Nephron (organoid): ENCODE measurements at regions not wholly inside any gene's neighbourhood (a gene's known extent, or its start where the extent isn't known, plus 50 kb on each side); places are given as distances from the start of the nearest gene placed in this dataset.

Source experiments
- H3K27ac Mint-ChIP-seq, 3 experiments: 2 replicates each; pipeline ENCODE4 v1.8.0; 2020; ENCODE audit warnings: mixed read lengths in 3 of 3, mild to moderate bottlenecking in 2 of 3, moderate library complexity in 1 of 3
- H3K27me3 Mint-ChIP-seq: 2 replicates; pipeline ENCODE4 v1.8.0; 2021; ENCODE audit warnings: low read depth, mild to moderate bottlenecking, moderate library complexity, mixed read lengths
- H3K36me3 Mint-ChIP-seq: 2 replicates; pipeline ENCODE4 v1.8.0; 2020; ENCODE audit warnings: low read depth, mixed read lengths
- H3K4me1 Mint-ChIP-seq: 2 replicates; pipeline ENCODE4 v1.8.0; 2020; ENCODE audit warnings: mixed read lengths
- H3K4me3 Mint-ChIP-seq, 3 experiments: 2 replicates each; pipeline ENCODE4 v1.8.0; 2020; ENCODE audit warnings: mild to moderate bottlenecking in 3 of 3, mixed read lengths in 3 of 3, moderate library complexity in 2 of 3
- H3K9me3 Mint-ChIP-seq: 2 replicates; pipeline ENCODE4 v1.8.0; 2020; ENCODE audit warnings: mixed read lengths
- TF ChIP-seq, protein P1 (sequence below), 3 experiments: fragments of 200-600 bp; sonication (generic); IDR thresholded peaks; one replicate each; pipeline ENCODE4 v1.5.0; 2021; ENCODE audit warnings: antibody characterized with exemption in 3 of 3; ENCODE audit not compliant: unreplicated experiment in 3 of 3

DNA sequence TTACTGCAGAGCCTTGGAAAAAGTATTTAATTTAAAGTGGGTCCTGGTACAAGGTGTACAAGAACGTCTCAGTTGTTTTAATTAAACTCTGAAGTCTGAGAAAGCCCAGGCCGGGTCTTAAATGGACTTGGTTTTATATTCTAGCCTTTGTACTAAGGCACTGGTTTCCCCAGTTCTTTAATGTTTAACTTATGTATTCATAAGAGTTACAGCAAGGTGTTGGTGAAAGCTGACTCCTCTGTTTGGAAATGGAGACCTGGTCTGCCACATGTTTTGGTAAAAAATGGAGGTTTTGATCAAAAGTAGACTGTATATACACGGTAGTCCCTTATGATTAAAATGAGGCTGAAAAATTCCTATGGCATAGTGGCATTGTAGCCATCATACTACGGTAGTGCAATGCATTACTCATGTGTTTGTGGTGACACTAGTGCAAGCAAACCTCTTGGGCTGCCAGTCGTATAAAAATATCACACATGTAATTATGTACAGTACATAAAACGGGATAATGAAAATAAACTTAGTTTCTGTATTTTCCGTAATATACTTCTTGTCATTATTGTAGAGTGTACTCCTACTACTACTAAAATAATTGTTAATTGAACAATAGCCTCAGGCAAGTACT, 883.4 kb upstream of the SPRY2 start:
- peak overlapping the region; percentile 22 to 91 (median 68) for H3K27ac Mint-ChIP-seq
- TF ChIP-seq, protein P1, sequence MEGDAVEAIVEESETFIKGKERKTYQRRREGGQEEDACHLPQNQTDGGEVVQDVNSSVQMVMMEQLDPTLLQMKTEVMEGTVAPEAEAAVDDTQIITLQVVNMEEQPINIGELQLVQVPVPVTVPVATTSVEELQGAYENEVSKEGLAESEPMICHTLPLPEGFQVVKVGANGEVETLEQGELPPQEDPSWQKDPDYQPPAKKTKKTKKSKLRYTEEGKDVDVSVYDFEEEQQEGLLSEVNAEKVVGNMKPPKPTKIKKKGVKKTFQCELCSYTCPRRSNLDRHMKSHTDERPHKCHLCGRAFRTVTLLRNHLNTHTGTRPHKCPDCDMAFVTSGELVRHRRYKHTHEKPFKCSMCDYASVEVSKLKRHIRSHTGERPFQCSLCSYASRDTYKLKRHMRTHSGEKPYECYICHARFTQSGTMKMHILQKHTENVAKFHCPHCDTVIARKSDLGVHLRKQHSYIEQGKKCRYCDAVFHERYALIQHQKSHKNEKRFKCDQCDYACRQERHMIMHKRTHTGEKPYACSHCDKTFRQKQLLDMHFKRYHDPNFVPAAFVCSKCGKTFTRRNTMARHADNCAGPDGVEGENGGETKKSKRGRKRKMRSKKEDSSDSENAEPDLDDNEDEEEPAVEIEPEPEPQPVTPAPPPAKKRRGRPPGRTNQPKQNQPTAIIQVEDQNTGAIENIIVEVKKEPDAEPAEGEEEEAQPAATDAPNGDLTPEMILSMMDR (IDR thresholded peaks at IDR 0.05; ENCODE audit: unreplicated experiment in 3 of 3): no peak
- no peaks in the 10 kb centered on the region for H3K4me1 Mint-ChIP-seq
- H3K4me3 Mint-ChIP-seq: no peak overlapping the region
- H3K9me3 Mint-ChIP-seq: no peaks in the 10 kb centered on the region
- no peaks in the 10 kb centered on the region for H3K27me3 Mint-ChIP-seq
- H3K36me3 Mint-ChIP-seq: no peaks in the 10 kb centered on the region

DNA sequence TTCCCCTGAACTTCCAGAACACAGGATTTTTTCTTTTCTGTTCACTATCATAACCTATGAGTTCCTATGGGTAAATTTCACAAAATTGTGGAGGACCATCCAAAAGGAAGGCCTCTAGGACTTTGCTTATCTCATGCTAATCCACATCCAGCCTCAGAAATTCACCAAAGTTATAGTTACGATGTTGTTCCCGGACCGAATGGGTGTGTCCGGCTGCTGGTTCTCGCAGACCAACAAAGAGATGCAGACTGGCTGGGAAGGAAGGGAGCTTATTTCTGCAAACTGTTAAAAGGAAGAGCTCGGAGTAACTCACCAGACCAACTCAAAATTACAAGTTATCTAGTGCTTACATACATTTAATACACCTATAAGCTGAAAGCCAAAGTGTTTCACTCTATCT, 882.9 kb upstream of the SPRY2 start:
- Mint-ChIP-seq H3K27ac (peak overlapping the region; percentile 22 to 91 (median 68)), H3K4me3 (no peak overlapping the region), H3K4me1 (no peaks in the 10 kb centered on the region), H3K9me3 (no peaks in the 10 kb centered on the region), H3K27me3 (no peaks in the 10 kb centered on the region), H3K36me3 (no peaks in the 10 kb centered on the region)
- TF ChIP-seq, protein P1 (IDR thresholded peaks at IDR 0.05; ENCODE audit: unreplicated experiment in 3 of 3): no peak

DNA sequence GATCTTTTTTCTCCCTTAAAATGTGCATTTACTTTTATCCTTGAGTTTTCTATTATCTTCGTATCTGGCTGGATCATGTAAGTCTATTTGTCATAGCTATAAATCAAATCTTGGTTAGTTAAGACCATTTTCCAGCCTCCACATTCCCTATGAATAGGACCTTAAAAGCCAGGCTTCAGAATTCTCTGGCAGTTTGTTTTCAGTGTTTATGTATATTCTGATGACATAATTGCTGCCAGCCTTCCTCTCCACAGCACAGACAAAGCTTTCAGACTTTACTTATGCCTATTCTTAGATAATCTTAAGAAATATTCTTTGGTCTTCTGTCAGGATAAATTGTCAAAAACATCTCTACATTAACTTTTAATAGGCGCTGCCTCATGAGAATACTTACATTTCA, 870.8 kb upstream of the SPRY2 start:
- TF ChIP-seq, protein P1 (IDR thresholded peaks at IDR 0.05; ENCODE audit: unreplicated experiment in 3 of 3): no peak
- H3K4me1 Mint-ChIP-seq: peaks cover 5% of the 10 kb centered on the region
- no peaks in the 10 kb centered on the region for H3K27me3 Mint-ChIP-seq
- no peak overlapping the region for H3K4me3 Mint-ChIP-seq
- no peaks in the 10 kb centered on the region for H3K9me3 Mint-ChIP-seq
- no peaks in the 10 kb centered on the region for H3K36me3 Mint-ChIP-seq
- H3K27ac Mint-ChIP-seq: peak overlapping the region in 1 of 3 experiments; percentile 55

DNA sequence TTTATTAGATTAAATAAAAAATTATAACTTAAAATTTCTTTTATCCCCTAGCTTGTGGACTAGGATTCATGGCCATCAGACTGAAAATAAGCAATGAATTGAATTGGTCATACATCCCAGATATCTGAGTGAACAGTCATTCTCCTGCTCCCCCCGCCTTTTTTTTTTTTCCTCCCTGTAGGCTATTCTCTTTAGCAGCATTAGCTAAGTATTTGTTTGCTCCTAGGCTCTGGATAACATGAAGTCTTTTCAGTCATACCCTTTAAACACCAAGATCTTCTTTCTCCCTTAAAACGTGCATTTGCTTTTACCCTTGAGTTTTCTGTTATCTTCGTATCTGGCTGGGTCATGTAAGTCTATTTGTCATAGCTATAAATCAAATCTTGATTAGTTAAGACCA, 866.7 kb upstream of the SPRY2 start:
- H3K4me1 Mint-ChIP-seq: peaks cover 5% of the 10 kb centered on the region
- no peak overlapping the region for H3K4me3 Mint-ChIP-seq
- no peak overlapping the region for H3K27ac Mint-ChIP-seq
- H3K9me3 Mint-ChIP-seq: peaks cover 2% of the 10 kb centered on the region
- TF ChIP-seq, protein P1 (IDR thresholded peaks at IDR 0.05; ENCODE audit: unreplicated experiment in 3 of 3): no peak
- no peaks in the 10 kb centered on the region for H3K36me3 Mint-ChIP-seq
- H3K27me3 Mint-ChIP-seq: no peaks in the 10 kb centered on the region

DNA sequence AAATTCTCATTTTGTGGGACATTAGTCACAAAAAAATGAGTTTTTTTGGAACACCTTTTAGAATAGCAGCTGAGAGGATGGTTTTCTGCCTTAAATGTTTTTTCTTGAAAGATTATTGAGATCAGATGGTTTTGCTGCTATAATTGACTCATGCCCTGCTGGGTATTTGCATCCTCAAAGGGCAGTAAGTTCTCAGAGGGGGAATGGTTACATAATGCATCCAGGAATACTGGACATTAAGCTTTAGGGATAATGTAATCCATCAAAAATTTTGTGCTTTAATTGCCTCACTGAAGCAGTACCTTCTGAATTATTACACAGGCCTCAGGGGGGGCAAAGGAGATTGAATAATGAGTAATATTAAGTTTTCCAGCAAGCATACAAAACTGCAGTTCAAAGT, 866.3 kb upstream of the SPRY2 start:
- H3K36me3 Mint-ChIP-seq: no peaks in the 10 kb centered on the region
- peak overlapping the region in 1 of 3 experiments; percentile 20 for H3K27ac Mint-ChIP-seq
- H3K9me3 Mint-ChIP-seq: peaks cover 2% of the 10 kb centered on the region
- H3K4me3 Mint-ChIP-seq: no peak overlapping the region
- peaks cover 5% of the 10 kb centered on the region for H3K4me1 Mint-ChIP-seq
- H3K27me3 Mint-ChIP-seq: no peaks in the 10 kb centered on the region
- TF ChIP-seq, protein P1 (IDR thresholded peaks at IDR 0.05; ENCODE audit: unreplicated experiment in 3 of 3): no peak

DNA sequence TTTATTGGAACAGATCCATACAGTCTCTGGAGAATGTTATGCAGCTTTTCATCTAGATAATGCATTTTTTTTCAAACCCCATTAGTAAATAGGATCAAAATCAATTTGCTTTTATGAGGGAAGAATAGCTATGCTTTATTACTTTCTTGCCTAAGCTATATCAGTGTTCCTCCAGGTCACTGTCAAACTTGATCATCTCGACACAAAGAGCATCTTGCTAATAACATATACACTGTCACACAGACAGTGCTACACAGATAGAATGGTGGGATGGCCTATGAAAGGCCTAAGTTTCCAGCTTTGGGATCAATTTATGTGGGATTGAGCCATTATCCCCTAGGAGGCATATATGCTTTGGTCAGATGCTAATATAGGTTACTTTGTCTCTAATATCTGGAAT, 862.9 kb upstream of the SPRY2 start:
- Mint-ChIP-seq H3K9me3 (peaks cover 2% of the 10 kb centered on the region), H3K4me3 (no peak overlapping the region), H3K27me3 (no peaks in the 10 kb centered on the region), H3K36me3 (no peaks in the 10 kb centered on the region), H3K4me1 (peaks cover 8% of the 10 kb centered on the region), H3K27ac (no peak overlapping the region)
- TF ChIP-seq, protein P1 (IDR thresholded peaks at IDR 0.05; ENCODE audit: unreplicated experiment in 3 of 3): no peak
